Erythroblast (primary cell): ENCODE measurements at regions not wholly inside any gene's neighbourhood (a gene's known extent, or its start where the extent isn't known, plus 50 kb on each side); places are given as distances from the start of the nearest gene placed in this dataset.
"Not testable (repeated sequence)": the region's sequence is repeated elsewhere in the genome, so short reads cannot be mapped to it uniquely, and the experiment has no call there.

Experiments used
- DNase-seq, 2 experiments: peaks; one replicate each; lab custom pipeline; 2025; lab: John Stamatoyannopoulos, UW
- GATA1 ChIP-seq: IDR thresholded peaks from 2 replicates; pipeline ENCODE4 v1.6.1; 2011; ENCODE audit warnings: low read depth, mild to moderate bottlenecking, control low read depth, low read length, moderate library complexity
- POLR2A ChIP-seq: IDR thresholded peaks from 2 replicates; pipeline ENCODE4 v1.6.1; 2011; ENCODE audit warnings: mild to moderate bottlenecking, low read length

GRCh38 chr4:131309628-131310027, 1839.5 kb upstream of the PCDH10 start:
- no peak for DNase-seq
- TF ChIP-seq POLR2A (no peak), GATA1 (no peak)

- no peak for TF ChIP-seq GATA1
- TF ChIP-seq POLR2A = no peak
- no peak for DNase-seq
These were observed 1833.0 kb upstream of the PCDH10 start for GRCh38 chr4:131316086-131316485.

GRCh38 chr4:131337936-131338335, 1811.2 kb upstream of the PCDH10 start:
- no peak for DNase-seq
- TF ChIP-seq GATA1 = no peak
- no peak for TF ChIP-seq POLR2A

GRCh38 chr4:131339137-131339536, 1810.0 kb upstream of the PCDH10 start:
- no peak for DNase-seq
- no peak for TF ChIP-seq GATA1
- no peak for TF ChIP-seq POLR2A

GRCh38 chr4:131344761-131345160, 1804.3 kb upstream of the PCDH10 start:
- TF ChIP-seq POLR2A (no peak), GATA1 (no peak)
- DNase-seq = no peak

GRCh38 chr4:131347816-131348215, 1801.3 kb upstream of the PCDH10 start:
- no peak for TF ChIP-seq GATA1
- no peak for TF ChIP-seq POLR2A
- DNase-seq = no peak

- no peak for DNase-seq
- TF ChIP-seq GATA1 (no peak), POLR2A (no peak)
These were observed 1800.8 kb upstream of the PCDH10 start for GRCh38 chr4:131348263-131348662.

GRCh38 chr4:131352371-131352770, 1796.7 kb upstream of the PCDH10 start:
- not testable (repeated sequence) for DNase-seq

GRCh38 chr4:131366714-131367113, 1782.4 kb upstream of the PCDH10 start:
- TF ChIP-seq POLR2A = no peak
- TF ChIP-seq GATA1 = no peak
- DNase-seq = no peak

- DNase-seq = no peak
- TF ChIP-seq POLR2A = no peak
- TF ChIP-seq GATA1 = no peak
These were observed 1781.7 kb upstream of the PCDH10 start for GRCh38 chr4:131367441-131367840.

- DNase-seq = no peak
- no peak for TF ChIP-seq POLR2A
- no peak for TF ChIP-seq GATA1
These were observed 1778.2 kb upstream of the PCDH10 start for GRCh38 chr4:131370846-131371245.

GRCh38 chr4:131381055-131381454, 1768.0 kb upstream of the PCDH10 start:
- DNase-seq = no peak
- TF ChIP-seq POLR2A (no peak), GATA1 (no peak)

- no peak for TF ChIP-seq GATA1
- no peak for DNase-seq
These were observed 1766.3 kb upstream of the PCDH10 start for GRCh38 chr4:131382839-131383238.

GRCh38 chr4:131388277-131388676, 1760.8 kb upstream of the PCDH10 start:
- TF ChIP-seq POLR2A (no peak), GATA1 (no peak)
- DNase-seq = no peak

- no peak for DNase-seq
- TF ChIP-seq POLR2A (no peak), GATA1 (no peak)
These were observed 1741.0 kb upstream of the PCDH10 start for GRCh38 chr4:131408102-131408501.

GRCh38 chr4:131411393-131411792, 1737.7 kb upstream of the PCDH10 start:
- TF ChIP-seq POLR2A = no peak
- TF ChIP-seq GATA1 = no peak
- DNase-seq = no peak
